ENCODE measurements at regions not wholly inside any gene's neighbourhood (a gene's known extent, or its start where the extent isn't known, plus 50 kb on each side); places are given as distances from the start of the nearest gene placed in this dataset.

DNA sequence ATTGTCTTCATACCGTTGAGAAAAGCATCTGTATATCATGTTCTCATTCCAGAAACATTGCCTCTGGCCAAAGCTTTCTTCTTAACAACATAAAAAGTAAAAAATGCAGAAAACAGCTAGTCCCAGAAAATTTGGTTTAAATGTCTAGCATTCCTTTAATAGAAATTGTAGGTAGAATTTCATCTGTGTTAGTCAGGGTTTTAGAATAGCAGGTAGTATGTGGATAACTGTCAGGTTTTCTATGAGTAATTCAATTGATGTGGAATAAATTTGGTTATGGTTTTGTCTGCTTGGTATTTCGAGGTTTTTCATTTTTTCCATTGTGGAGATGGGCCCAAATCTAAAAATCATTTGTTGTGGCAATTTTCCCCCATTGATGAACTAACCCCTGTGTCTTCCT, 616.7 kb downstream of the KCNJ2 start:
- intact Hi-C loops (cut with micrococcal nuclease): no loop called here
- no peak overlapping the region for H2BK120ac ChIP-seq (ENCODE audit: low read depth, low read length)
- no peak overlapping the region for H2AK9ac ChIP-seq (replicated peaks; ENCODE audit: low read depth, low read length, poor library complexity)
- no peaks in the 10 kb centered on the region for H4K20me1 ChIP-seq (ENCODE audit: insufficient read depth, low read length)
- no peaks in the 10 kb centered on the region for H3K9me3 ChIP-seq (ENCODE audit: control insufficient read depth, insufficient read depth, low read length)
- no peak overlapping the region for H3K4me2 ChIP-seq (ENCODE audit: low read depth, low read length)
- no peaks in the 10 kb centered on the region for H3K27me3 ChIP-seq (ENCODE audit: control insufficient read depth, insufficient read depth, low read length)
- H3K79me1 ChIP-seq (ENCODE audit: low read depth in 1 of 2, low read length in 2 of 2): no peaks in the 10 kb centered on the region
- no peak overlapping the region for H4K8ac ChIP-seq (ENCODE audit: low read depth in 2 of 2, low read length in 2 of 2)
- no peak overlapping the region for H3K27ac ChIP-seq (ENCODE audit: insufficient read depth, low read length)
- H2BK5ac ChIP-seq (ENCODE audit: low read depth, low read length, poor library complexity, severe bottlenecking): no peak overlapping the region
- ATAC-seq (ENCODE audit: low read depth): no peak
- H2AK5ac ChIP-seq (ENCODE audit: low read depth, low read length): no peak overlapping the region
- TF ChIP-seq MAFK (IDR thresholded peaks at IDR 0.05; ENCODE audit: low read depth, low read length) (no peak), RCOR1 (IDR thresholded peaks at IDR 0.05; ENCODE audit: insufficient replicate concordance, low read length) (no peak), POLR2A (IDR thresholded peaks at IDR 0.05; ENCODE audit: low read depth, low read length) (no peak), RFX5 (IDR thresholded peaks at IDR 0.05; ENCODE audit: low read depth, low read length) (no peak), RAD21 (IDR thresholded peaks at IDR 0.05; ENCODE audit: low read length) (no peak), MXI1 (IDR thresholded peaks at IDR 0.05; ENCODE audit: borderline replicate concordance, low read depth, low read length) (no peak), MAZ (IDR thresholded peaks at IDR 0.05; ENCODE audit: borderline replicate concordance, low read depth, low read length) (no peak), SMC3 (IDR thresholded peaks at IDR 0.05; ENCODE audit: low read depth, low read length) (no peak), NFE2L2 (IDR thresholded peaks at IDR 0.05; ENCODE audit: low read depth, low read length) (no peak), BHLHE40 (IDR thresholded peaks at IDR 0.05; ENCODE audit: low read depth, low read length) (no peak), FOS (IDR thresholded peaks at IDR 0.05; ENCODE audit: low read depth, low read length) (no peak), CEBPB (IDR thresholded peaks at IDR 0.05; ENCODE audit: low read depth, low read length) (no peak), CHD1 (IDR thresholded peaks at IDR 0.05; ENCODE audit: low read depth, low read length) (no peak)
- TF ChIP-seq, protein P1, sequence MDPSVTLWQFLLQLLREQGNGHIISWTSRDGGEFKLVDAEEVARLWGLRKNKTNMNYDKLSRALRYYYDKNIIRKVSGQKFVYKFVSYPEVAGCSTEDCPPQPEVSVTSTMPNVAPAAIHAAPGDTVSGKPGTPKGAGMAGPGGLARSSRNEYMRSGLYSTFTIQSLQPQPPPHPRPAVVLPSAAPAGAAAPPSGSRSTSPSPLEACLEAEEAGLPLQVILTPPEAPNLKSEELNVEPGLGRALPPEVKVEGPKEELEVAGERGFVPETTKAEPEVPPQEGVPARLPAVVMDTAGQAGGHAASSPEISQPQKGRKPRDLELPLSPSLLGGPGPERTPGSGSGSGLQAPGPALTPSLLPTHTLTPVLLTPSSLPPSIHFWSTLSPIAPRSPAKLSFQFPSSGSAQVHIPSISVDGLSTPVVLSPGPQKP (IDR thresholded peaks at IDR 0.05; ENCODE audit: borderline replicate concordance, low read depth, low read length): no peak
- TF ChIP-seq, protein P2, sequence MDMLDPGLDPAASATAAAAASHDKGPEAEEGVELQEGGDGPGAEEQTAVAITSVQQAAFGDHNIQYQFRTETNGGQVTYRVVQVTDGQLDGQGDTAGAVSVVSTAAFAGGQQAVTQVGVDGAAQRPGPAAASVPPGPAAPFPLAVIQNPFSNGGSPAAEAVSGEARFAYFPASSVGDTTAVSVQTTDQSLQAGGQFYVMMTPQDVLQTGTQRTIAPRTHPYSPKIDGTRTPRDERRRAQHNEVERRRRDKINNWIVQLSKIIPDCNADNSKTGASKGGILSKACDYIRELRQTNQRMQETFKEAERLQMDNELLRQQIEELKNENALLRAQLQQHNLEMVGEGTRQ (IDR thresholded peaks at IDR 0.05; ENCODE audit: low read depth, low read length): no peak
- TF ChIP-seq, protein P3, sequence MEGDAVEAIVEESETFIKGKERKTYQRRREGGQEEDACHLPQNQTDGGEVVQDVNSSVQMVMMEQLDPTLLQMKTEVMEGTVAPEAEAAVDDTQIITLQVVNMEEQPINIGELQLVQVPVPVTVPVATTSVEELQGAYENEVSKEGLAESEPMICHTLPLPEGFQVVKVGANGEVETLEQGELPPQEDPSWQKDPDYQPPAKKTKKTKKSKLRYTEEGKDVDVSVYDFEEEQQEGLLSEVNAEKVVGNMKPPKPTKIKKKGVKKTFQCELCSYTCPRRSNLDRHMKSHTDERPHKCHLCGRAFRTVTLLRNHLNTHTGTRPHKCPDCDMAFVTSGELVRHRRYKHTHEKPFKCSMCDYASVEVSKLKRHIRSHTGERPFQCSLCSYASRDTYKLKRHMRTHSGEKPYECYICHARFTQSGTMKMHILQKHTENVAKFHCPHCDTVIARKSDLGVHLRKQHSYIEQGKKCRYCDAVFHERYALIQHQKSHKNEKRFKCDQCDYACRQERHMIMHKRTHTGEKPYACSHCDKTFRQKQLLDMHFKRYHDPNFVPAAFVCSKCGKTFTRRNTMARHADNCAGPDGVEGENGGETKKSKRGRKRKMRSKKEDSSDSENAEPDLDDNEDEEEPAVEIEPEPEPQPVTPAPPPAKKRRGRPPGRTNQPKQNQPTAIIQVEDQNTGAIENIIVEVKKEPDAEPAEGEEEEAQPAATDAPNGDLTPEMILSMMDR (conservative IDR thresholded peaks at IDR 0.05; ENCODE audit: low read depth, low read length): no peak
- H3K4me1 ChIP-seq (ENCODE audit: control insufficient read depth, insufficient read depth, low read length): no peaks in the 10 kb centered on the region
- no CpG with 5 or more reads among the region's 2 CpGs for WGBS, 2 experiments (ENCODE audit: extremely low coverage in 2 of 2, insufficient read length in 1 of 2)
- in situ Hi-C loops (cut with MboI; ENCODE audit: low sequenced_read_pairs): loop anchor here (25.0 kb wide), 1 partner anchor 676 kb away; no protein-coding TSS in a partner anchor
- H4K5ac ChIP-seq (ENCODE audit: low read depth, low read length): no peak overlapping the region
- no peaks in the 10 kb centered on the region for H3K9me1 ChIP-seq (ENCODE audit: insufficient read depth, low read length)
- CTCF ChIA-PET: interaction anchor here (0.6 kb wide), 1 partner anchor 260 kb away, joined by 3 read pairs; no protein-coding TSS in a partner anchor
- no peak overlapping the region for H4K91ac ChIP-seq (ENCODE audit: insufficient read depth, low read depth, low read length)
- POLR2A ChIA-PET (ENCODE audit: unreplicated experiment): no interaction called here
- H3K9ac ChIP-seq (ENCODE audit: low read depth, low read length): no peak overlapping the region
- H3K36me3 ChIP-seq (ENCODE audit: control insufficient read depth, insufficient read depth, low read length): no peaks in the 10 kb centered on the region
- no peak overlapping the region for H3K4ac ChIP-seq (ENCODE audit: low read depth, low read length)
- H3K56ac ChIP-seq (ENCODE audit: extremely low read depth, insufficient read depth, low read length): no peak overlapping the region
- H2AFZ ChIP-seq (replicated peaks; ENCODE audit: low read length, poor library complexity): no peak overlapping the region
- BruUV-seq (replicated peaks): no TSS peak
- H3K4me3 ChIP-seq (ENCODE audit: insufficient read depth, low read depth, low read length): no peak overlapping the region
- no peak overlapping the region for H3K14ac ChIP-seq (replicated peaks; ENCODE audit: low read depth, low read length)
- H2BK15ac ChIP-seq (ENCODE audit: low read depth, low read length): no peak overlapping the region
- H3K23ac ChIP-seq (ENCODE audit: low read depth, low read length): no peak overlapping the region
- DNase-seq: no peak
- no peak overlapping the region for H2BK20ac ChIP-seq (ENCODE audit: low read depth, low read length)
- dilution Hi-C loops (cut with HindIII; ENCODE audit: low sequenced_read_pairs, unreplicated experiment): no loop called here
- H3K18ac ChIP-seq (ENCODE audit: low read depth, low read length): no peak overlapping the region

Measured in IMR-90 (cell line).